IMR-90 (cell line): ENCODE measurements at regions not wholly inside any gene's neighbourhood (a gene's known extent, or its start where the extent isn't known, plus 50 kb on each side); places are given as distances from the start of the nearest gene placed in this dataset.

Experiments
- ATAC-seq: fragments of 200-7000 bp; cut with Tn5 transposase; 2 replicates; pipeline ENCODE4 v1.9.1; 2020; ENCODE audit warnings: low read depth, mild to moderate bottlenecking, moderate library complexity
- BruUV-seq: library from RNA; stranded (reverse); fragments of 400-500 nt; replicated peaks from 2 replicates; lab custom pipeline; 2021; lab: Mats Ljungman, UMichigan
- CTCF ChIA-PET: fragments of 300-600 bp; formaldehyde crosslinking; extraction: SDS; loops from one replicate; lab custom pipeline; 2021; ENCODE audit warnings: antibody characterized with exemption; lab: Yijun Ruan, JAX
- POLR2A ChIA-PET: fragments of 300-600 bp; sonication (Branson Sonifier 250); formaldehyde crosslinking; loops from one replicate; lab custom pipeline; 2022; ENCODE audit warnings: antibody characterized with exemption; ENCODE audit not compliant: unreplicated experiment; lab: Charles Lee
- DNase-seq: peaks from one replicate; pipeline ENCODE4 v3.0.0; 2013
- H2AFZ ChIP-seq: replicated peaks from 2 replicates; pipeline ENCODE3; 2013; ENCODE audit warnings: low read length, mild to moderate bottlenecking; ENCODE audit not compliant: poor library complexity
- H2AK5ac ChIP-seq: 2 replicates; pipeline ENCODE4 v1.6.1; 2013; ENCODE audit warnings: low read depth, low read length, inconsistent platforms
- H2AK9ac ChIP-seq: replicated peaks from 2 replicates; pipeline ENCODE3; 2013; ENCODE audit warnings: mild to moderate bottlenecking, low read depth, low read length, moderate library complexity; ENCODE audit not compliant: poor library complexity
- H2BK120ac ChIP-seq: 2 replicates; pipeline ENCODE4 v1.6.1; 2013; ENCODE audit warnings: low read depth, low read length, inconsistent platforms
- H2BK15ac ChIP-seq: 3 replicates; pipeline ENCODE4 v1.6.1; 2013; ENCODE audit warnings: low read depth, low read length, inconsistent platforms
- H2BK20ac ChIP-seq: 2 replicates; pipeline ENCODE4 v1.6.1; 2013; ENCODE audit warnings: low read depth, mild to moderate bottlenecking, inconsistent platforms, low read length, moderate library complexity
- H2BK5ac ChIP-seq: 2 replicates; pipeline ENCODE4 v1.6.1; 2013; ENCODE audit warnings: mild to moderate bottlenecking, low read depth, low read length, inconsistent platforms; ENCODE audit not compliant: poor library complexity, severe bottlenecking
- H3K14ac ChIP-seq: replicated peaks from 2 replicates; pipeline ENCODE4 v1.6.1; 2013; ENCODE audit warnings: low read depth, low read length, inconsistent platforms
- H3K18ac ChIP-seq: 2 replicates; pipeline ENCODE4 v1.6.1; 2013; ENCODE audit warnings: low read depth, low read length, control low read depth
- H3K23ac ChIP-seq: 2 replicates; pipeline ENCODE4 v1.6.1; 2013; ENCODE audit warnings: low read depth, low read length, inconsistent platforms
- H3K27ac ChIP-seq: 2 replicates; pipeline ENCODE4 v1.5.1; 2013; ENCODE audit warnings: mild to moderate bottlenecking, control low read depth, low read length; ENCODE audit not compliant: insufficient read depth
- H3K27me3 ChIP-seq: 2 replicates; pipeline ENCODE4 v1.6.1; 2013; ENCODE audit warnings: low read length; ENCODE audit not compliant: control insufficient read depth, insufficient read depth
- H3K36me3 ChIP-seq: 2 replicates; pipeline ENCODE4 v1.6.1; 2013; ENCODE audit warnings: low read length, mixed read lengths; ENCODE audit not compliant: control insufficient read depth, insufficient read depth
- H3K4ac ChIP-seq: 2 replicates; pipeline ENCODE4 v1.6.1; 2013; ENCODE audit warnings: low read depth, low read length, inconsistent platforms
- H3K4me1 ChIP-seq: 2 replicates; pipeline ENCODE4 v1.6.1; 2013; ENCODE audit warnings: low read length, mixed read lengths; ENCODE audit not compliant: control insufficient read depth, insufficient read depth
- H3K4me2 ChIP-seq: 2 replicates; pipeline ENCODE4 v1.6.1; 2013; ENCODE audit warnings: low read depth, mild to moderate bottlenecking, control low read depth, low read length, moderate library complexity
- H3K4me3 ChIP-seq: 2 replicates; pipeline ENCODE4 v1.5.1; 2013; ENCODE audit warnings: low read depth, mild to moderate bottlenecking, control low read depth, low read length, moderate library complexity; ENCODE audit not compliant: insufficient read depth
- H3K56ac ChIP-seq: 2 replicates; pipeline ENCODE4 v1.6.1; 2013; ENCODE audit warnings: low read length, inconsistent platforms; ENCODE audit not compliant: insufficient read depth; ENCODE audit errors: extremely low read depth
- H3K79me1 ChIP-seq, 2 experiments: 2 replicates each; pipeline ENCODE4 v1.6.1; 2013; ENCODE audit warnings: low read length in 2 of 2, inconsistent platforms in 1 of 2, low read depth in 1 of 2
- H3K9ac ChIP-seq: 2 replicates; pipeline ENCODE4 v1.6.1; 2013; ENCODE audit warnings: low read depth, low read length, control low read depth
- H3K9me1 ChIP-seq: 2 replicates; pipeline ENCODE4 v1.6.1; 2013; ENCODE audit warnings: low read length, inconsistent platforms; ENCODE audit not compliant: insufficient read depth
- H3K9me3 ChIP-seq: 2 replicates; pipeline ENCODE4 v1.6.1; 2013; ENCODE audit warnings: low read length; ENCODE audit not compliant: control insufficient read depth, insufficient read depth
- H4K20me1 ChIP-seq: 2 replicates; pipeline ENCODE4 v1.6.1; 2013; ENCODE audit warnings: low read length, inconsistent platforms; ENCODE audit not compliant: insufficient read depth
- H4K5ac ChIP-seq: 2 replicates; pipeline ENCODE4 v1.6.1; 2013; ENCODE audit warnings: mild to moderate bottlenecking, low read depth, low read length, control low read depth
- H4K8ac ChIP-seq, 2 experiments: 2 replicates each; pipeline ENCODE4 v1.6.1; 2013; ENCODE audit warnings: low read depth in 2 of 2, low read length in 2 of 2, control low read depth in 1 of 2, inconsistent platforms in 1 of 2
- H4K91ac ChIP-seq: 2 replicates; pipeline ENCODE4 v1.6.1; 2013; ENCODE audit warnings: low read depth, low read length, inconsistent platforms; ENCODE audit not compliant: insufficient read depth
- BHLHE40 ChIP-seq: fragments of 150-350 bp; IDR thresholded peaks from 2 replicates; pipeline ENCODE4 v1.6.1; 2016; ENCODE audit warnings: mild to moderate bottlenecking, low read depth, low read length
- MXI1 ChIP-seq: IDR thresholded peaks from 2 replicates; pipeline ENCODE4 v1.6.1; 2012; ENCODE audit warnings: low read depth, mild to moderate bottlenecking, low read length, moderate library complexity, borderline replicate concordance
- RFX5 ChIP-seq: IDR thresholded peaks from 2 replicates; pipeline ENCODE4 v1.8.0; 2012; ENCODE audit warnings: low read depth, mild to moderate bottlenecking, low read length, moderate library complexity
- WGBS, 2 experiments: methylation state at CpG; one replicate each; pipeline versions ENCODE4 v1.1.5 to v1.1.7; 2013; ENCODE audit warnings: missing lambda C conversion rate in 2 of 2; ENCODE audit not compliant: insufficient read length in 1 of 2; ENCODE audit errors: extremely low coverage in 2 of 2; 5-methylcytosine and 5-hydroxymethylcytosine counted together
- dilution Hi-C: fragments of 300-500 bp; cut with HindIII; formaldehyde crosslinking; loops from one replicate; pipeline ENCODE4 v1.14.3; 2018; ENCODE audit warnings: low sequenced_read_pairs; ENCODE audit not compliant: unreplicated experiment
- in situ Hi-C: fragments of 300-500 bp; cut with MboI; formaldehyde crosslinking; loops from 3 replicates; pipeline ENCODE4 v1.14.3; 2019; ENCODE audit warnings: low sequenced_read_pairs, inconsistent platforms, mixed read lengths
- intact Hi-C: fragments of 100-400 bp; cut with micrococcal nuclease; formaldehyde crosslinking; loops from 2 replicates; pipeline ENCODE4 v1.10.0; 2022

- no peak for TF ChIP-seq BHLHE40
- no peak for TF ChIP-seq MXI1
- TF ChIP-seq RFX5, result no peak
- Histone ChIP-seq H3K27ac (no peak overlapping the region), H3K4me3 (no peak overlapping the region), H3K56ac (no peak overlapping the region), H3K9ac (no peak overlapping the region), H2BK5ac (no peak overlapping the region), H2BK15ac (no peak overlapping the region), H2AK5ac (no peak overlapping the region), H3K14ac (no peak overlapping the region), H2BK120ac (no peak overlapping the region), H3K18ac (no peak overlapping the region), H3K4me2 (no peak overlapping the region), H4K8ac (no peak overlapping the region), H2AK9ac (peak overlapping the region; percentile 1), H3K36me3 (no peaks in the 10 kb centered on the region), H3K4ac (no peak overlapping the region), H4K91ac (no peak overlapping the region), H3K79me1 (no peaks in the 10 kb centered on the region), H3K27me3 (peaks cover 9% of the 10 kb centered on the region), H3K4me1 (no peaks in the 10 kb centered on the region), H2AFZ (no peak overlapping the region), H4K20me1 (no peaks in the 10 kb centered on the region), H3K23ac (no peak overlapping the region), H2BK20ac (no peak overlapping the region), H3K9me1 (no peaks in the 10 kb centered on the region), H4K5ac (no peak overlapping the region), H3K9me3 (no peaks in the 10 kb centered on the region)
- dilution Hi-C loops, result no loop called here
- no TSS peak for BruUV-seq
- ChIA-PET CTCF (no interaction called here), POLR2A (no interaction called here)
- DNase-seq (no peak), ATAC-seq (no peak)
- WGBS, 2 experiments, result 70% methylated on average over 2 of the region's 9 CpGs; no CpG with 5 or more reads in 1 of the 2 experiments
- intact Hi-C loops, result no loop called here
- in situ Hi-C loops, result no loop called here
Measured at GRCh38 chr11:44445500-44446365, 119.7 kb upstream of the CD82 start.
